Esophagus squamous epithelium (tissue), 5 donors: ENCODE measurements at regions not wholly inside any gene's neighbourhood (a gene's known extent, or its start where the extent isn't known, plus 50 kb on each side); places are given as distances from the start of the nearest gene placed in this dataset.

Source experiments
- DNase-seq: peaks from one replicate; lab custom pipeline; 2025; lab: John Stamatoyannopoulos, UW
- H3K27ac ChIP-seq, 4 donors: fragments of 200-600 bp; sonication (generic); one replicate each; pipeline ENCODE4 v1.5.1; 2016 to 2019; ENCODE audit warnings: mild to moderate bottlenecking in 1 of 4
- H3K27me3 ChIP-seq, 4 donors: fragments of 200-600 bp; sonication (generic); 1 replicate in 3 of 4; 2 replicates in 1 of 4; pipeline versions ENCODE4 v1.5.1 to v1.6.0; 2017 to 2021; ENCODE audit warnings: antibody characterized with exemption in 1 of 4
- H3K36me3 ChIP-seq, 3 donors: fragments of 200-600 bp; sonication (generic); one replicate each; pipeline ENCODE4 v1.5.1; 2016 to 2019
- H3K4me1 ChIP-seq, 3 donors: fragments of 200-600 bp; sonication (generic); one replicate each; pipeline ENCODE4 v1.5.1; 2017 to 2019
- H3K4me3 ChIP-seq, 4 donors: fragments of 200-600 bp; sonication (generic); 1 replicate in 3 of 4; 2 replicates in 1 of 4; pipeline ENCODE4 v1.5.1; 2016 to 2019; ENCODE audit warnings: mild to moderate bottlenecking in 2 of 4, moderate library complexity in 1 of 4
- H3K9me3 ChIP-seq, 3 donors: fragments of 200-600 bp; sonication (generic); one replicate each; pipeline ENCODE4 v1.5.1; 2016 to 2019
- POLR2A ChIP-seq, 4 donors: fragments of 450-650 bp; IDR thresholded peaks; one replicate each; pipeline ENCODE4 v1.6.1; 2017; ENCODE audit warnings: antibody characterized with exemption in 4 of 4, mild to moderate bottlenecking in 4 of 4, moderate library complexity in 3 of 4
- WGBS, 2 donors: methylation state at CpG; one replicate each; pipeline ENCODE4 v1.1.5; 2018; 5-methylcytosine and 5-hydroxymethylcytosine counted together
- intact Hi-C: fragments of 100-400 bp; cut with DNase I; formaldehyde crosslinking; loops from one replicate; pipeline ENCODE4 v1.15.0; 2022
- small RNA-seq, 4 donors: library from RNA; depleted of rRNA; stranded (forward); fragments of <200 nt; gene quantifications; one replicate each; pipeline ENCODE3, GENCODE V24; 2016
- TF ChIP-seq, protein P1 (sequence below), 6 experiments: fragments of 450-650 bp in 4 of 6; fragments of 200-600 bp in 2 of 6; sonication (generic) in 2 of 6; IDR thresholded peaks; one replicate each; pipeline ENCODE4 v1.5.1; 2016 to 2019; ENCODE audit warnings: antibody characterized with exemption in 6 of 6, mild to moderate bottlenecking in 4 of 6, moderate library complexity in 4 of 6
- donor health status: DM: yes; HTN: yes; CAD: no.

DNA sequence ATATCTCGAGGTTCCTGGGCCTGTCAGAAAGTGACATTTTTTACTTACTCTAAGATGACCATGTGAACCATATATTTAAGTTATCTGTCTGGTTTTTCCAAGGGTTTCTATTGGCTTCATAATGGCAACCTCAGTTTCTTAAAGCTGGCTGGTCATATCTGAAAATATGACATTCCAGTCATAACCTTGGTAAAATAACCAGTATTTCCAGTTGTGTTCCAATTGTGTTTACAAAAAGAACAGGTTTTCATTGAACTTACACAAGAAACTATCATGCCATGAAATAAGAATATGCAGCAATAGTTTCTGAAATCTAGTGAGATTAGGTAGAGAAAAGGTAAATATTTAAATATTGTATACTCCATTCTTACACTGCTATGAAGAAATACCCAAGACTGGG, 61.7 kb upstream of the HMGN3 start:
- Histone ChIP-seq H3K27ac (no peak overlapping the region), H3K36me3 (no peaks in the 10 kb centered on the region), H3K4me1 (peaks cover 0 to 3% (median 0%) of the 10 kb centered on the region in 3 donors), H3K9me3 (no peaks in the 10 kb centered on the region), H3K27me3 (no peaks in the 10 kb centered on the region), H3K4me3 (no peak overlapping the region)
- 92% methylated on average over 1 of the region's 1 CpG for WGBS, 2 donors
- no peak for TF ChIP-seq POLR2A (IDR thresholded peaks at IDR 0.05)
- TF ChIP-seq, protein P1, sequence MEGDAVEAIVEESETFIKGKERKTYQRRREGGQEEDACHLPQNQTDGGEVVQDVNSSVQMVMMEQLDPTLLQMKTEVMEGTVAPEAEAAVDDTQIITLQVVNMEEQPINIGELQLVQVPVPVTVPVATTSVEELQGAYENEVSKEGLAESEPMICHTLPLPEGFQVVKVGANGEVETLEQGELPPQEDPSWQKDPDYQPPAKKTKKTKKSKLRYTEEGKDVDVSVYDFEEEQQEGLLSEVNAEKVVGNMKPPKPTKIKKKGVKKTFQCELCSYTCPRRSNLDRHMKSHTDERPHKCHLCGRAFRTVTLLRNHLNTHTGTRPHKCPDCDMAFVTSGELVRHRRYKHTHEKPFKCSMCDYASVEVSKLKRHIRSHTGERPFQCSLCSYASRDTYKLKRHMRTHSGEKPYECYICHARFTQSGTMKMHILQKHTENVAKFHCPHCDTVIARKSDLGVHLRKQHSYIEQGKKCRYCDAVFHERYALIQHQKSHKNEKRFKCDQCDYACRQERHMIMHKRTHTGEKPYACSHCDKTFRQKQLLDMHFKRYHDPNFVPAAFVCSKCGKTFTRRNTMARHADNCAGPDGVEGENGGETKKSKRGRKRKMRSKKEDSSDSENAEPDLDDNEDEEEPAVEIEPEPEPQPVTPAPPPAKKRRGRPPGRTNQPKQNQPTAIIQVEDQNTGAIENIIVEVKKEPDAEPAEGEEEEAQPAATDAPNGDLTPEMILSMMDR (IDR thresholded peaks at IDR 0.05) = no peak
- intact Hi-C loops = no loop called here
- no peak for DNase-seq

Small RNA genes in the stretch of these regions (small RNA-seq; reads per million reads assigned to genes)
- 0 reads per million in 4 donors for gene AL078601.1
- 0 reads per million in 4 donors for gene RF00019
